CD4-positive, alpha-beta T cell (primary cell): ENCODE measurements at regions not wholly inside any gene's neighbourhood (a gene's known extent, or its start where the extent isn't known, plus 50 kb on each side); places are given as distances from the start of the nearest gene placed in this dataset.

Experiments used
- ATAC-seq: fragments of 200-7000 bp; cut with Tn5 transposase; one replicate; pipeline ENCODE4 v1.10.0; 2022; ENCODE audit warnings: mild to moderate bottlenecking; ENCODE audit not compliant: poor library complexity
- CTCF ChIA-PET: fragments of 350-600 bp; sonication (Branson Sonifier 250); formaldehyde crosslinking; loops from one replicate; lab custom pipeline; 2021; ENCODE audit warnings: antibody characterized with exemption, inconsistent platforms; lab: Charles Lee
- POLR2A ChIA-PET: fragments of 350-600 bp; sonication (Branson Sonifier 250); formaldehyde crosslinking; loops from one replicate; lab custom pipeline; 2021; ENCODE audit warnings: antibody characterized with exemption, inconsistent platforms; lab: Charles Lee
- DNase-seq, 14 experiments: peaks; one replicate each; pipeline ENCODE4 v3.0.0-alpha.2; 2013 to 2020; ENCODE audit warnings: mixed read lengths in 2 of 14
- H3K27ac ChIP-seq, 2 donors: one replicate each; pipeline versions ENCODE4 v1.5.1 to v1.7.0; 2013; ENCODE audit warnings: low read length in 2 of 2, low read depth in 1 of 2, mild to moderate bottlenecking in 1 of 2
- H3K27me3 ChIP-seq, 2 experiments: 1 replicate in 1 of 2; 2 replicates in 1 of 2; pipeline versions ENCODE4 v1.6.1 to v1.7.0; 2013; ENCODE audit warnings: low read length in 2 of 2, control low read depth in 1 of 2, mild to moderate bottlenecking in 1 of 2, moderate library complexity in 1 of 2; ENCODE audit not compliant: insufficient read depth in 2 of 2, control insufficient read depth in 1 of 2
- H3K36me3 ChIP-seq: one replicate; pipeline ENCODE4 v1.6.1; 2013; ENCODE audit warnings: low read length, control low read depth; ENCODE audit not compliant: insufficient read depth
- H3K4me1 ChIP-seq: one replicate; pipeline ENCODE4 v1.6.1; 2013; ENCODE audit warnings: low read length, control low read depth; ENCODE audit not compliant: insufficient read depth
- H3K4me3 ChIP-seq: one replicate; pipeline ENCODE4 v1.5.1; 2013; ENCODE audit warnings: mild to moderate bottlenecking, low read length, moderate library complexity
- H3K9me3 ChIP-seq, 2 experiments: 1 replicate in 1 of 2; 2 replicates in 1 of 2; pipeline versions ENCODE4 v1.6.1 to v1.7.0; 2013; ENCODE audit warnings: low read length in 2 of 2, mild to moderate bottlenecking in 2 of 2, control low read depth in 1 of 2, moderate library complexity in 1 of 2; ENCODE audit not compliant: control insufficient read depth in 1 of 2, insufficient read depth in 1 of 2
- H3K27ac Mint-ChIP-seq: one replicate; pipeline ENCODE4 v1.8.0; 2020; ENCODE audit warnings: mixed read lengths
- H3K27me3 Mint-ChIP-seq: one replicate; pipeline ENCODE4 v1.8.0; 2021; ENCODE audit warnings: mixed read lengths
- H3K36me3 Mint-ChIP-seq: one replicate; pipeline ENCODE4 v1.8.0; 2021; ENCODE audit warnings: low read depth, mixed read lengths
- H3K4me1 Mint-ChIP-seq: one replicate; pipeline ENCODE4 v1.8.0; 2021; ENCODE audit warnings: low read depth, mixed read lengths
- H3K4me3 Mint-ChIP-seq: one replicate; pipeline ENCODE4 v1.8.0; 2020; ENCODE audit warnings: mild to moderate bottlenecking, mixed read lengths
- H3K9me3 Mint-ChIP-seq: one replicate; pipeline ENCODE4 v1.8.0; 2020; ENCODE audit warnings: mixed read lengths
- intact Hi-C, 2 experiments: fragments of 100-400 bp; cut with DNase I in 1 of 2; cut with micrococcal nuclease in 1 of 2; formaldehyde crosslinking; loops; one replicate each; pipeline versions ENCODE4 v1.15.1 to v1.9.0; 2023 to 2025; cut with DNase I, micrococcal nuclease
- TF ChIP-seq, protein P1 (sequence below): fragments of 200-600 bp; IDR thresholded peaks from one replicate; pipeline ENCODE4 v1.8.0; 2022; ENCODE audit warnings: antibody characterized with exemption, mild to moderate bottlenecking

DNA sequence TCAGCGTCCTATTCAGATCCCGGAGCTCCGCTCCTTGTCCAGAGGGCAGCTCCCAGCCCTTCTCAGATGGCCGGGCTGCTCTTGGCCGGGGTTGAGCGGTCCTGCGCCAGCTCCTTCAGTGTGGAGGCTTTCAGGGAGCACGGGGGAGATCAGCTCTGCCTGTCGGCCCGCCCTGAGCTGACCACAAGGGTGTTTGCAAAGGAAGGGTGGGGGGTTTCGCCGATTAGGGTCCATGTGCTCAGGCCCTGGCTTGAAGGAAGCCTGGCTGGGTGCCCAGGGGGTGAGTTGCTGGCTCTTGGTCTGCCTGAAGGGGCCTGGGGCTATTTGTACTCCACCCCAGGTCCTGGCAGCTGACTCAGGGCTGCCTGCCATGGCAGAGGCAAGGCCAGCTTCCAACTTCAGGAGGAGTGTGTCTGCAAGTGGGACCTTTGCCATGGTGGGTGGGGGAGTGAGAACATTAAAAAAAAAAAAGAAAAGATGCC is 250.1 kb upstream of the KLF4 start:
- ChIA-PET POLR2A (no interaction called here), CTCF (no interaction called here)
- Mint-ChIP-seq H3K4me1 (no peaks in the 10 kb centered on the region), H3K36me3 (no peaks in the 10 kb centered on the region), H3K4me3 (no peak overlapping the region), H3K27ac (no peak overlapping the region), H3K27me3 (no peaks in the 10 kb centered on the region), H3K9me3 (no peaks in the 10 kb centered on the region)
- no peaks in the 10 kb centered on the region for H3K4me1 ChIP-seq
- TF ChIP-seq, protein P1, sequence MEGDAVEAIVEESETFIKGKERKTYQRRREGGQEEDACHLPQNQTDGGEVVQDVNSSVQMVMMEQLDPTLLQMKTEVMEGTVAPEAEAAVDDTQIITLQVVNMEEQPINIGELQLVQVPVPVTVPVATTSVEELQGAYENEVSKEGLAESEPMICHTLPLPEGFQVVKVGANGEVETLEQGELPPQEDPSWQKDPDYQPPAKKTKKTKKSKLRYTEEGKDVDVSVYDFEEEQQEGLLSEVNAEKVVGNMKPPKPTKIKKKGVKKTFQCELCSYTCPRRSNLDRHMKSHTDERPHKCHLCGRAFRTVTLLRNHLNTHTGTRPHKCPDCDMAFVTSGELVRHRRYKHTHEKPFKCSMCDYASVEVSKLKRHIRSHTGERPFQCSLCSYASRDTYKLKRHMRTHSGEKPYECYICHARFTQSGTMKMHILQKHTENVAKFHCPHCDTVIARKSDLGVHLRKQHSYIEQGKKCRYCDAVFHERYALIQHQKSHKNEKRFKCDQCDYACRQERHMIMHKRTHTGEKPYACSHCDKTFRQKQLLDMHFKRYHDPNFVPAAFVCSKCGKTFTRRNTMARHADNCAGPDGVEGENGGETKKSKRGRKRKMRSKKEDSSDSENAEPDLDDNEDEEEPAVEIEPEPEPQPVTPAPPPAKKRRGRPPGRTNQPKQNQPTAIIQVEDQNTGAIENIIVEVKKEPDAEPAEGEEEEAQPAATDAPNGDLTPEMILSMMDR = no peak
- no peak overlapping the region for H3K4me3 ChIP-seq
- H3K27me3 ChIP-seq = no peaks in the 10 kb centered on the region
- DNase-seq = no peak
- peaks cover 0 to 11% of the 10 kb centered on the region in 2 experiments for H3K9me3 ChIP-seq
- intact Hi-C loops = no loop called here
- no peaks in the 10 kb centered on the region for H3K36me3 ChIP-seq
- no peak for ATAC-seq
- H3K27ac ChIP-seq = no peak overlapping the region

DNA sequence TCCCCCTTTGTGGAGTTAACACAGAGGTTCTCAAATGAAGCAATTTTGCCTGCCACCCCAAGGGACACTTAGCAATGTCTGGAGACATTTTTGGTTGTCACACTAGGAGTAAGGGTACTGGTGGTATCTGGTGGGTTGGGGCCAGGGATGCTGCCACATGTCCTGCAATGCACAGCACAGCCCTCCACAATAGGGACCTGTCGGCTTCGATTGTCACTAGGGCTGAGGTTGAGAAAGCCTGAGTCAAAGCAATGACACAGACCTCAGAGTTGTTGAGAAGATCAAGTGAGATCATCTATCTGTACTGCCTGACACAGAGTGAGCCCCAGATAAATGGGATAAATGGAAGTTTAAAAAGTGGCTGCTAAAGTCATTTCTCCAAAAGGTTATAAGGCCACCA is 249.2 kb upstream of the KLF4 start:
- no peaks in the 10 kb centered on the region for H3K27me3 Mint-ChIP-seq
- no peaks in the 10 kb centered on the region for H3K36me3 Mint-ChIP-seq
- intact Hi-C loops = no loop called here
- no peak overlapping the region for H3K4me3 ChIP-seq
- H3K4me1 Mint-ChIP-seq = no peaks in the 10 kb centered on the region
- no peaks in the 10 kb centered on the region for H3K36me3 ChIP-seq
- H3K27ac Mint-ChIP-seq = no peak overlapping the region
- no peak overlapping the region for H3K4me3 Mint-ChIP-seq
- DNase-seq = no peak
- no peaks in the 10 kb centered on the region for H3K27me3 ChIP-seq
- no peaks in the 10 kb centered on the region for H3K9me3 Mint-ChIP-seq
- POLR2A ChIA-PET = no interaction called here
- H3K27ac ChIP-seq = no peak overlapping the region
- CTCF ChIA-PET = no interaction called here
- TF ChIP-seq, protein P1 = no peak
- ATAC-seq = no peak
- H3K9me3 ChIP-seq = peaks cover 0 to 11% of the 10 kb centered on the region in 2 experiments
- H3K4me1 ChIP-seq = no peaks in the 10 kb centered on the region

DNA sequence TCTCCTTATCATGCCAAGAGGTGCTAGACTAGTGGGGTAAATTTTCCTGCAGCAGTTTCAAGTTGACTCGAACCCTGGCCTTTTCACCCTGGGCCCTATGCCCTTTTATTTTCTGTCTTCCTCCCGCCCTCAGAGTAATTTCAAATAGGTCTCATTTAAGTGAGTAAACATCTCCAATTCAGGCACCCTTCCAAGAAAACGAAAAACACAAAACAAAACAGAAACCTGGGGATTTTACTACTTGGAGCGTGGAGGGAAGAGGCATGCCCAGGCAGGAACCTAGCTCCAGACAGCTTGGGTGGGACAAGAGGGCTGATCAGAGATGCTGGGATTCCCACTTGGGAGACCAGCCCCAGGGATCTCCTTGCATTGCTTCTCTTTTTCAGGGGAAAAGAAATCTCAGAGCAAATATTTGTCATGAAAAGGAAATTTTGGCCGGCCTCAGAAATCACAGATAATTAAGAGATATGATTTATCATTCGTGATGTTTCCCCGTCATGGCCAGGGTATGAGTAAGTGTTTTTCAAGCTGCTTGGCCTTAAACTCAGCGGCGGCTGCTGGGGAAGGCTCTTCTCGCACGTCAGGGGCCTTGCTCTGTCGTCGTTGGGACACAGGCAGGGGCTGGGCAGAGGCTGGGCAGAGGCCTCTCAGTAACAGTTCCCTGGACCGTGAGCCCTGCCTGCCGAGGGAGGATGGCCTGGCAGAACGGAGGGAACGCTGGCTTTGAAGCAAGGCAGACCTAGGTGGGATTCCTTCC is 248.6 kb upstream of the KLF4 start:
- no peaks in the 10 kb centered on the region for H3K9me3 Mint-ChIP-seq
- ChIA-PET POLR2A (no interaction called here), CTCF (no interaction called here)

More for the DNA sequence above, 248.6 kb upstream of the KLF4 start:
- Mint-ChIP-seq H3K27ac (no peak overlapping the region), H3K27me3 (no peaks in the 10 kb centered on the region), H3K36me3 (no peaks in the 10 kb centered on the region), H3K4me1 (no peaks in the 10 kb centered on the region), H3K4me3 (no peak overlapping the region)
- Histone ChIP-seq H3K27ac (no peak overlapping the region), H3K9me3 (peaks cover 0 to 11% of the 10 kb centered on the region in 2 experiments), H3K36me3 (no peaks in the 10 kb centered on the region), H3K4me3 (no peak overlapping the region), H3K27me3 (no peaks in the 10 kb centered on the region), H3K4me1 (no peaks in the 10 kb centered on the region)
- no peak for DNase-seq
- TF ChIP-seq, protein P1 = no peak
- intact Hi-C loops = no loop called here
- ATAC-seq = no peak
